AG09319 (cell line): ENCODE measurements at regions not wholly inside any gene's neighbourhood (a gene's known extent, or its start where the extent isn't known, plus 50 kb on each side); places are given as distances from the start of the nearest gene placed in this dataset.
A peak's percentile ranks its signal among the peaks of the same experiment; 100 is the strongest.

Experiments
- DNase-seq: peaks from one replicate; pipeline ENCODE4 v3.0.0-alpha.2; 2010; ENCODE audit warnings: low read depth; ENCODE audit errors: extremely low read depth
- CTCF ChIP-seq: IDR thresholded peaks from 2 replicates; pipeline ENCODE4 v1.5.1; 2011; ENCODE audit warnings: low read depth, mild to moderate bottlenecking, inconsistent platforms, low read length, moderate library complexity

- no peak for DNase-seq
- TF ChIP-seq CTCF = no peak
Observed at GRCh38 chr1:113210248-113210647, 137.2 kb downstream of the LRIG2 start.

- no peak for DNase-seq
- no peak for TF ChIP-seq CTCF
Observed at GRCh38 chr1:113211467-113211866, 138.5 kb downstream of the LRIG2 start.

DNA sequence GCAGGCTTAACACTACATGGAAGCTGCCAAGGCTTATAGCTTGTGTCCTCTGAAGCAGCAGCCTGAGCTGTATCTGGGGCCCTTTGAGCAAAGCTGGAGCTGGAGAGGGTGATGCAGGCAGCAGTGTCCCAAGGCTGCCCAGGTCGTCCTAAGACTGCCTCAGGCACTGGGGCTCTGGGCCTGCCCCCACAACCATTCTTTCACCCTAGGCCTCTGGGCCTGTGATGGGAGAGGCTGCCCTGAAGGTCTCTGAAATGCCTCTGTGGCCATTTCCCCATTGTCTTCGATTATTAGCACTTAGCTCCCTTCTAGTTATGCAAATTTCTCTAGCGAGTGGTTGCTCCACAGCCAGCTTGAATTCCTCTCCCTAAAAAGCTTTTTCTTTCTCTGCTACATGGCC lies 142.0 kb downstream of the LRIG2 start:
- DNase-seq = no peak
- TF ChIP-seq CTCF = no peak

- TF ChIP-seq CTCF = no peak
- DNase-seq = no peak
Observed at GRCh38 chr1:113216664-113217063, 143.7 kb downstream of the LRIG2 start.

- no peak for DNase-seq
- TF ChIP-seq CTCF = no peak
Observed at GRCh38 chr1:113217447-113218208, 144.6 kb downstream of the LRIG2 start.

DNA sequence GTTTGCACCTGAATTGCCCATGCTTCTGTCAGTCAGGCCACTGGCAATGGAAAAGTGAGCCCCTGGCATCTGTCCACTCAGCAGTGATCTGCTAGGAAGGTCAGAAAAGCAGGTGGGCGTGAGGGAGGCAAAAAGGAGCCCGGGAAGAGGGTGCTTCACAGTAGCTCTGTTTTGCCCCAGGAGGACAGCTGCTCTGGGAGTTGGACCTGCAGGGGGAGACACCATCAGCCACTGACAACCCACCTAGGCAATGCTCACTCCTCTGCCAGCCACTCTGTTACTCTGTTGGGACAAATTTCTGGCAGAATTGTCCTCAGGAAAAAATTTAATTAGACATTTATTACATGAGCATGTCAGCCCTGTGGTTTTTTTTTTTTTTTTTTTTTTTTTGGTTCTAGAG lies 146.4 kb downstream of the LRIG2 start:
- peak; percentile 26 for TF ChIP-seq CTCF
- DNase-seq = no peak

DNA sequence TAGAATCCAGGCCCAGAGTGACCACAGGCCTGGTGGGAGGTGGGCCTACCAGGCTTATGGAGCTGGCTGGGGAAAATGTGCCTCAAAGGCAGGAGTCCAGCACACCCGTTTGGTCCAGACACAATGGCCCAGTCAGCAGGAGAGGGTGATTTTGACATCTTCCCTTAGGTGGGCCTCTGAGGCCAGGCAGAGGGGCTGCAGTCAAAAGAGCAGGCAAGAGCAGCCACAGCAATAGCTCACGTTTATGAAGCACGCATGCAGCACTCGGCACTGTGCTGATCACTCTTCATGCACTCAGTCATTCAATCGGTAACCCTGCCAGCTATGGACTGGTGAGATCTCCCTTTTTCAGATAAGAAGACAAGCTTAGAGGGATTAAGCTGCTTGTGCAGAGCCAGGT lies 146.8 kb downstream of the LRIG2 start:
- TF ChIP-seq CTCF = no peak
- DNase-seq = no peak
